Endothelial cell of umbilical vein (primary cell): ENCODE measurements at regions not wholly inside any gene's neighbourhood (a gene's known extent, or its start where the extent isn't known, plus 50 kb on each side); places are given as distances from the start of the nearest gene placed in this dataset.

Experiments used
- BruUV-seq: library from RNA; stranded (reverse); fragments of 400-500 nt; replicated peaks from 2 replicates; lab custom pipeline; 2021; lab: Mats Ljungman, UMichigan
- CTCF ChIA-PET: fragments of 300-600, 350-600 bp; sonication (Branson Sonifier 250); formaldehyde crosslinking; loops from one replicate; lab custom pipeline; 2021; ENCODE audit warnings: antibody characterized with exemption, inconsistent platforms; lab: Charles Lee
- POLR2A ChIA-PET: fragments of 300-600, 350-600 bp; sonication (Branson Sonifier 250); formaldehyde crosslinking; loops from one replicate; lab custom pipeline; 2021; ENCODE audit warnings: antibody characterized with exemption, inconsistent platforms; lab: Charles Lee
- DNase-seq: peaks from one replicate; pipeline ENCODE4 v3.0.0-alpha.2; 2011; ENCODE audit warnings: low read depth, low spot score
- FAIRE-seq: peaks from 2 replicates; lab custom pipeline; 2011; peaks lifted over from hg19 to GRCh38; lab: Jason Lieb, UNC
- H2AFZ ChIP-seq: 2 replicates; pipeline ENCODE4 v1.6.0; 2012; ENCODE audit warnings: low read depth, low read length, control low read depth, inconsistent platforms
- H3K27ac ChIP-seq: 2 replicates; pipeline ENCODE4 v1.5.1; 2011; ENCODE audit warnings: low read depth, mild to moderate bottlenecking, control low read depth, low read length, moderate library complexity; ENCODE audit not compliant: insufficient read depth
- H3K27me3 ChIP-seq, 2 experiments: 2 replicates each; pipeline versions ENCODE4 v1.6.0 to v1.6.1; 2011; ENCODE audit warnings: low read length in 2 of 2, mixed read lengths in 1 of 2; ENCODE audit not compliant: control insufficient read depth in 2 of 2, insufficient read depth in 2 of 2
- H3K36me3 ChIP-seq, 2 experiments: 2 replicates in 1 of 2; 3 replicates in 1 of 2; pipeline ENCODE4 v1.5.1; 2011; ENCODE audit warnings: low read length in 2 of 2, mild to moderate bottlenecking in 1 of 2, moderate library complexity in 1 of 2; ENCODE audit not compliant: control insufficient read depth in 2 of 2, insufficient read depth in 2 of 2; ENCODE audit errors: extremely low read depth in 1 of 2
- H3K4me1 ChIP-seq: 3 replicates; pipeline ENCODE4 v1.5.1; 2011; ENCODE audit warnings: mild to moderate bottlenecking, low read length; ENCODE audit not compliant: control insufficient read depth, insufficient read depth; ENCODE audit errors: extremely low read depth
- H3K4me2 ChIP-seq: 2 replicates; pipeline ENCODE4 v1.6.1; 2011; ENCODE audit warnings: low read length, control low read depth, mixed read lengths; ENCODE audit not compliant: insufficient read depth
- H3K4me3 ChIP-seq, 3 experiments: fragments of 200-600 bp in 1 of 3; sonication (generic), shearing (Covaris generic) in 1 of 3; replicated peaks in 1 of 3; 2 replicates each; pipeline ENCODE4 v1.5.1; 2011 to 2016; ENCODE audit warnings: control low read depth in 3 of 3, low read length in 3 of 3, mild to moderate bottlenecking in 2 of 3, inconsistent platforms in 1 of 3, low read depth in 1 of 3, moderate library complexity in 1 of 3; ENCODE audit not compliant: insufficient read depth in 1 of 3
- H3K79me2 ChIP-seq: 2 replicates; pipeline ENCODE4 v1.6.0; 2012; ENCODE audit warnings: low read length, inconsistent platforms; ENCODE audit not compliant: control insufficient read depth, insufficient read depth
- H3K9ac ChIP-seq: replicated peaks from 2 replicates; pipeline ENCODE3; 2011; ENCODE audit warnings: low read length, control low read depth; ENCODE audit not compliant: insufficient read depth; ENCODE audit errors: extremely low read depth
- H3K9me1 ChIP-seq: replicated peaks from 3 replicates; pipeline ENCODE4 v1.6.0; 2011; ENCODE audit warnings: mild to moderate bottlenecking, low read length; ENCODE audit not compliant: control insufficient read depth, insufficient read depth; ENCODE audit errors: extremely low read depth
- H3K9me3 ChIP-seq: replicated peaks from 2 replicates; pipeline ENCODE4 v1.5.1; 2012; ENCODE audit warnings: low read length, inconsistent platforms; ENCODE audit not compliant: control insufficient read depth, insufficient read depth
- H4K20me1 ChIP-seq: replicated peaks from 2 replicates; pipeline ENCODE3; 2011; ENCODE audit warnings: mild to moderate bottlenecking, low read length; ENCODE audit not compliant: control insufficient read depth, insufficient read depth; ENCODE audit errors: extremely low read depth
- CTCF ChIP-seq, 2 donors: IDR thresholded peaks; 1 replicate in 1 of 2; 2 replicates in 1 of 2; pipeline ENCODE4 v1.5.1; 2011; ENCODE audit warnings: low read length in 2 of 2, mild to moderate bottlenecking in 2 of 2, moderate library complexity in 2 of 2, control low read depth in 1 of 2, inconsistent platforms in 1 of 2, low read depth in 1 of 2; ENCODE audit not compliant: insufficient read depth in 1 of 2; ENCODE audit errors: extremely low read depth in 1 of 2
- EZH2 ChIP-seq: IDR thresholded peaks from 2 replicates; pipeline ENCODE4 v1.6.1; 2012; ENCODE audit warnings: borderline replicate concordance, low read depth, mild to moderate bottlenecking, moderate library complexity, low read length, inconsistent platforms; ENCODE audit not compliant: severe bottlenecking
- FOS ChIP-seq: IDR thresholded peaks from 2 replicates; pipeline ENCODE4 v1.6.1; 2011; ENCODE audit warnings: mild to moderate bottlenecking, low read length, moderate library complexity, borderline replicate concordance; ENCODE audit not compliant: insufficient read depth
- GATA2 ChIP-seq: IDR thresholded peaks from 2 replicates; pipeline ENCODE4 v1.7.0; 2011; ENCODE audit warnings: low read depth, mild to moderate bottlenecking, moderate library complexity, mixed read lengths, low read length; ENCODE audit not compliant: insufficient read length, insufficient read depth
- JUN ChIP-seq: IDR thresholded peaks from 2 replicates; pipeline ENCODE4 v1.6.1; 2011; ENCODE audit warnings: borderline replicate concordance, low read depth; ENCODE audit not compliant: insufficient read length, insufficient read depth
- MAX ChIP-seq: IDR thresholded peaks from 2 replicates; pipeline ENCODE4 v1.6.1; 2011; ENCODE audit not compliant: insufficient read depth, insufficient read length
- MYC ChIP-seq: IDR thresholded peaks from one replicate; pipeline ENCODE4 v1.6.1; 2011; ENCODE audit warnings: mild to moderate bottlenecking, low read depth, low read length
- POLR2A ChIP-seq: IDR thresholded peaks from 2 replicates; pipeline ENCODE4 v1.6.1; 2012; ENCODE audit warnings: low read depth, mild to moderate bottlenecking, control low read depth, low read length
- POLR2AphosphoS5 ChIP-seq: IDR thresholded peaks from 2 replicates; pipeline ENCODE4 v1.6.1; 2012; ENCODE audit warnings: low read depth, mild to moderate bottlenecking, control low read depth, low read length, moderate library complexity; ENCODE audit not compliant: insufficient read depth
- dilution Hi-C: fragments of 300-500 bp; cut with MboI; formaldehyde crosslinking; loops from one replicate; pipeline ENCODE4 v1.15.0; 2019; ENCODE audit warnings: low sequenced_read_pairs; ENCODE audit not compliant: extremely low pct_ligation_motif_present
- intact Hi-C: fragments of 100-400 bp; cut with micrococcal nuclease; formaldehyde crosslinking; loops from one replicate; pipeline ENCODE4 v1.10.0; 2022

- Histone ChIP-seq H4K20me1 (no peaks in the 10 kb centered on the region), H3K4me2 (no peak overlapping the region), H3K9me3 (no peaks in the 10 kb centered on the region), H2AFZ (no peak overlapping the region), H3K79me2 (no peaks in the 10 kb centered on the region), H3K9me1 (no peaks in the 10 kb centered on the region), H3K27me3 (no peaks in the 10 kb centered on the region), H3K4me1 (peaks cover 2% of the 10 kb centered on the region), H3K9ac (no peak overlapping the region), H3K27ac (no peak overlapping the region), H3K36me3 (no peaks in the 10 kb centered on the region), H3K4me3 (no peak overlapping the region)
- TF ChIP-seq POLR2AphosphoS5 (no peak), FOS (no peak), MYC (no peak), JUN (no peak), POLR2A (no peak), CTCF (IDR thresholded peaks at IDR 0.05; ENCODE audit: extremely low read depth in 1 of 2, insufficient read depth in 1 of 2, low read depth in 1 of 2, low read length in 2 of 2) (no peak), EZH2 (no peak), MAX (no peak), GATA2 (no peak)
- DNase-seq (no peak), FAIRE-seq (no peak)
- intact Hi-C loops (no loop called here), dilution Hi-C loops (no loop called here)
- ChIA-PET CTCF (interaction anchor here (1.2 kb wide), 1 partner anchor 33 kb away, joined by 3 read pairs; no protein-coding TSS in a partner anchor), POLR2A (no interaction called here)
- no TSS peak for BruUV-seq
Observed at GRCh38 chr6:139446768-139447655, 72.6 kb upstream of the CITED2 start.
